ENCODE measurements at regions not wholly inside any gene's neighbourhood (a gene's known extent, or its start where the extent isn't known, plus 50 kb on each side); places are given as distances from the start of the nearest gene placed in this dataset.
A peak's percentile ranks its signal among the peaks of the same experiment; 100 is the strongest.
"Not testable (repeated sequence)": the region's sequence is repeated elsewhere in the genome, so short reads cannot be mapped to it uniquely, and the experiment has no call there.

GRCh38 chr1:106249365-106249764 lies 807.1 kb upstream of the PRMT6 start:
- no peak for DNase-seq (ENCODE audit: low read depth)

- DNase-seq (ENCODE audit: low read depth), result no peak
Observed at GRCh38 chr1:106249810-106250209, 806.7 kb upstream of the PRMT6 start.

- DNase-seq (ENCODE audit: low read depth), result no peak
Observed at GRCh38 chr1:106254748-106255147, 801.7 kb upstream of the PRMT6 start.

- no peak for DNase-seq (ENCODE audit: low read depth)
Observed at GRCh38 chr1:106266786-106267185, 789.7 kb upstream of the PRMT6 start.

- DNase-seq (ENCODE audit: low read depth), result peak; percentile 1
Observed at GRCh38 chr1:106268070-106268469, 788.4 kb upstream of the PRMT6 start.

- DNase-seq (ENCODE audit: low read depth), result no peak
Observed at GRCh38 chr1:106276871-106277270, 779.6 kb upstream of the PRMT6 start.

- no peak for DNase-seq (ENCODE audit: low read depth)
Observed at GRCh38 chr1:106277786-106278185, 778.7 kb upstream of the PRMT6 start.

- DNase-seq (ENCODE audit: low read depth), result no peak
Observed at GRCh38 chr1:106278716-106279115, 777.8 kb upstream of the PRMT6 start.

- no peak for DNase-seq (ENCODE audit: low read depth)
Observed at GRCh38 chr1:106289265-106289928, 767.1 kb upstream of the PRMT6 start.

- no peak for DNase-seq (ENCODE audit: low read depth)
Observed at GRCh38 chr1:106290805-106291501, 765.5 kb upstream of the PRMT6 start.

- no peak for DNase-seq (ENCODE audit: low read depth)
Observed at GRCh38 chr1:106292130-106292529, 764.3 kb upstream of the PRMT6 start.

GRCh38 chr1:106296431-106296830 lies 760.0 kb upstream of the PRMT6 start:
- no peak for DNase-seq (ENCODE audit: low read depth)

GRCh38 chr1:106304106-106304505 lies 752.4 kb upstream of the PRMT6 start:
- no peak for DNase-seq (ENCODE audit: low read depth)

- no peak for DNase-seq (ENCODE audit: low read depth)
Observed at GRCh38 chr1:106319612-106320011, 736.9 kb upstream of the PRMT6 start.

GRCh38 chr1:106325600-106325999 lies 730.9 kb upstream of the PRMT6 start:
- no peak for DNase-seq (ENCODE audit: low read depth)

GRCh38 chr1:106344494-106344893 lies 712.0 kb upstream of the PRMT6 start:
- no peak for DNase-seq (ENCODE audit: low read depth)

GRCh38 chr1:106360252-106360651 lies 696.2 kb upstream of the PRMT6 start:
- DNase-seq (ENCODE audit: low read depth), result no peak

GRCh38 chr1:106366627-106367319 lies 689.7 kb upstream of the PRMT6 start:
- no peak for DNase-seq (ENCODE audit: low read depth)

GRCh38 chr1:106378261-106378660 lies 678.2 kb upstream of the PRMT6 start:
- DNase-seq (ENCODE audit: low read depth), result no peak

- no peak for DNase-seq (ENCODE audit: low read depth)
Observed at GRCh38 chr1:106380772-106381171, 675.7 kb upstream of the PRMT6 start.

GRCh38 chr1:106389160-106389559 lies 667.3 kb upstream of the PRMT6 start:
- not testable (repeated sequence) for DNase-seq (ENCODE audit: low read depth)

- no peak for DNase-seq (ENCODE audit: low read depth)
Observed at GRCh38 chr1:106393046-106393445, 663.4 kb upstream of the PRMT6 start.

GRCh38 chr1:106396020-106396419 lies 660.5 kb upstream of the PRMT6 start:
- no peak for DNase-seq (ENCODE audit: low read depth)

Measured in M059J (cell line).